ENCODE measurements at regions not wholly inside any gene's neighbourhood (a gene's known extent, or its start where the extent isn't known, plus 50 kb on each side); places are given as distances from the start of the nearest gene placed in this dataset.
A peak's percentile ranks its signal among the peaks of the same experiment; 100 is the strongest.

- H3K9me3 ChIP-seq (ENCODE audit: control insufficient read depth, insufficient read depth, low read depth, low read length) = no peaks in the 10 kb centered on the region
- no peaks in the 10 kb centered on the region for H3K36me3 ChIP-seq (ENCODE audit: control insufficient read depth in 2 of 2, insufficient read depth in 1 of 2, low read length in 2 of 2)
- no peak overlapping the region for H3K27ac ChIP-seq (ENCODE audit: extremely low read depth, low read depth, low read length)
- H3K4me3 ChIP-seq (ENCODE audit: low read depth, low read length) = no peak overlapping the region
- TF ChIP-seq ZNF341 (tag by site-specific recombination; IDR thresholded peaks at IDR 0.05; ENCODE audit: low read depth) (peak; percentile 36; the same call in 1 of the 2 replicates), TCF7L2 (IDR thresholded peaks at IDR 0.05; ENCODE audit: borderline replicate concordance, low read depth, low read length) (no peak)
- no peaks in the 10 kb centered on the region for H3K4me1 ChIP-seq (ENCODE audit: control insufficient read depth, insufficient read depth, low read length)
- ChIA-PET POLR2A (no interaction called here), CTCF (no interaction called here)
Observed at GRCh38 chr10:124265776-124266467, 152.8 kb downstream of the OAT start.

- Histone ChIP-seq H3K4me3 (ENCODE audit: low read depth, low read length) (no peak overlapping the region), H3K27ac (ENCODE audit: extremely low read depth, low read depth, low read length) (no peak overlapping the region), H3K36me3 (ENCODE audit: control insufficient read depth in 2 of 2, insufficient read depth in 1 of 2, low read length in 2 of 2) (no peaks in the 10 kb centered on the region), H3K9me3 (ENCODE audit: control insufficient read depth, insufficient read depth, low read depth, low read length) (no peaks in the 10 kb centered on the region), H3K4me1 (ENCODE audit: control insufficient read depth, insufficient read depth, low read length) (no peaks in the 10 kb centered on the region)
- no peak for TF ChIP-seq ZBTB20 (tag by site-specific recombination; IDR thresholded peaks at IDR 0.05)
- TF ChIP-seq GLIS2 (tag by site-specific recombination; IDR thresholded peaks at IDR 0.05) = no peak
- TF ChIP-seq ZNF138 (tag by site-specific recombination; IDR thresholded peaks at IDR 0.05; ENCODE audit: borderline replicate concordance) = no peak
- TF ChIP-seq BCL11B (tag by site-specific recombination; IDR thresholded peaks at IDR 0.05; ENCODE audit: low read depth) = no peak
- TF ChIP-seq ZNF654 (tag by site-specific recombination; IDR thresholded peaks at IDR 0.05; ENCODE audit: low read depth) = no peak
- TF ChIP-seq GLIS1 (tag by site-specific recombination; IDR thresholded peaks at IDR 0.05) = no peak
- no peak for TF ChIP-seq ZFP3 (tag by site-specific recombination; IDR thresholded peaks at IDR 0.05; ENCODE audit: low read depth)
- TF ChIP-seq ZFHX2 (tag by site-specific recombination; conservative IDR thresholded peaks at IDR 0.05) = no peak
- no peak for TF ChIP-seq KLF7 (tag by site-specific recombination; IDR thresholded peaks at IDR 0.05; ENCODE audit: borderline replicate concordance)
- TF ChIP-seq SCRT2 (tag by site-specific recombination; IDR thresholded peaks at IDR 0.05) = no peak
- TF ChIP-seq ZFP37 (tag by site-specific recombination; IDR thresholded peaks at IDR 0.05) = no peak
- TF ChIP-seq ZBTB1 (tag by site-specific recombination; IDR thresholded peaks at IDR 0.05) = no peak
- no peak for TF ChIP-seq ZNF768 (tag by site-specific recombination; IDR thresholded peaks at IDR 0.05)
- no peak for TF ChIP-seq ZNF624 (tag by site-specific recombination; IDR thresholded peaks at IDR 0.05)
- TF ChIP-seq ZSCAN16 (tag by site-specific recombination; IDR thresholded peaks at IDR 0.05) = no peak
- ChIA-PET CTCF (no interaction called here), POLR2A (no interaction called here)
Observed at GRCh38 chr10:124265391-124265745, 153.4 kb downstream of the OAT start.

DNA sequence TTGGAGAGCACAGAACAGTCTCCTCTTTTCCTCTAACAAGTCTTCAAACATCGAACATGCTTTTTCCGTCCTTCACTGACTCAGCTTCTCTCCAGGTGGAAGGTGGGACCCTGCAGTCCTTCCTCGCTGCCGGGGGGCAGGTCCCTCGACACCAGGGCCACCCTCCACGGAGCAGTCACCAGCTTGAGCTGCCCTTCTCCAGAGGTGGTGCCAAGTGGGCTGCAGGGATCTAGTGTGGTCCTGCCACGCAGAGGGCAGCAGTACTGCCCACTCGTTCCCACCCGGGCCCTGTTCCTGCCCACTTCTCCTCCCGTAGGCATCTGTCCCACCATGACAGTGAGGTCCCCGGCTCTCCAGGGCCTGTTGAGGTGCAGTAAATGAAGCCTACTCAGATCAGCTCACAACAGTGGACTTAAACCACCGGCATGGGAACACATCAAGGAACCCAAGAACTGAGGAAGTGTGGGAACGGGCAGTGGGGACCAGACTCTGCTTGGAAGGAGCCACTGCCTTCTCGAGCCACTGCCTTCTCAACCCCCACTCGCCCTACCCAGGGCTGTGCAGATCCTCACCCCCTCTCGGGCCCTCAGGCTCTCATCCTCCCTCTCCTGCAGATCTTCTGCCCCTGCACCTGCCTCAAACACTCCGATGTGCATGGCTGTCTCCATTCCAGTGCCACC lies 153.9 kb downstream of the OAT start:
- Histone ChIP-seq H3K9me3 (ENCODE audit: control insufficient read depth, insufficient read depth, low read depth, low read length) (no peaks in the 10 kb centered on the region), H3K36me3 (ENCODE audit: control insufficient read depth in 2 of 2, insufficient read depth in 1 of 2, low read length in 2 of 2) (no peaks in the 10 kb centered on the region), H3K4me1 (ENCODE audit: control insufficient read depth, insufficient read depth, low read length) (no peaks in the 10 kb centered on the region), H3K4me3 (ENCODE audit: low read depth, low read length) (no peak overlapping the region), H3K27ac (ENCODE audit: extremely low read depth, low read depth, low read length) (no peak overlapping the region)
- CTCF ChIA-PET = no interaction called here
- POLR2A ChIA-PET = no interaction called here
- TF ChIP-seq ZNF670 (tag by site-specific recombination; IDR thresholded peaks at IDR 0.05; ENCODE audit: low read depth) (no peak), ZNF677 (tag by site-specific recombination; IDR thresholded peaks at IDR 0.05) (no peak)

DNA sequence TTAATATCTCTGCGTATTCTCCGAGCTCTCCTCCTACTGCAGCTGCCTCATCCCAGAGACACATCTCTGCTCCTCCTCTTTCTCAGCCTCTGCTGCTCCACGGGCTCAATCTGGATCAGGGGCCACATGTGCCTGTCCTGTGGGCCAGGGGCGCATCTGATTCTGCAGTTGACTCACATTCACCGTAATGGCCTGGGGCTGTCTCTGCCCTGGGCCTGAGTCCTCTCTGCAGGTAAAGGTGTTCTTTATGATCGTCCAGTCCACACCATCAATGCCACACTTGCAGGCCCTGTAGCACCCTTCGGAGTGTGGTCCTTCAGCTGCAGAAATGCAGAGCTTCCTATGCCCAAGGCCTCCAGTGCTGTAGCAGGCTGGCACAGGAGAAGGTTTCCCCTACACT lies 154.5 kb downstream of the OAT start:
- no peaks in the 10 kb centered on the region for H3K36me3 ChIP-seq (ENCODE audit: control insufficient read depth in 2 of 2, insufficient read depth in 1 of 2, low read length in 2 of 2)
- no peaks in the 10 kb centered on the region for H3K4me1 ChIP-seq (ENCODE audit: control insufficient read depth, insufficient read depth, low read length)
- ChIA-PET POLR2A (interaction anchor here (0.6 kb wide), 1 partner anchor 115 kb away, joined by 3 read pairs; no protein-coding TSS in a partner anchor), CTCF (no interaction called here)
- no peaks in the 10 kb centered on the region for H3K9me3 ChIP-seq (ENCODE audit: control insufficient read depth, insufficient read depth, low read depth, low read length)
- no peak overlapping the region for H3K4me3 ChIP-seq (ENCODE audit: low read depth, low read length)
- no peak overlapping the region for H3K27ac ChIP-seq (ENCODE audit: extremely low read depth, low read depth, low read length)
- TF ChIP-seq ZNF138 (tag by site-specific recombination; IDR thresholded peaks at IDR 0.05; ENCODE audit: borderline replicate concordance) (no peak), HOXC10 (CRISPR knock-in tag; IDR thresholded peaks at IDR 0.05) (no peak), ZNF214 (tag by site-specific recombination; IDR thresholded peaks at IDR 0.05; ENCODE audit: borderline replicate concordance) (no peak), GLIS1 (tag by site-specific recombination; IDR thresholded peaks at IDR 0.05) (no peak), ZNF624 (tag by site-specific recombination; IDR thresholded peaks at IDR 0.05) (no peak), ZBTB6 (tag by site-specific recombination; IDR thresholded peaks at IDR 0.05) (no peak), ZBTB1 (tag by site-specific recombination; IDR thresholded peaks at IDR 0.05) (no peak), ZNF626 (tag by site-specific recombination; IDR thresholded peaks at IDR 0.05) (no peak), PATZ1 (tag by site-specific recombination; IDR thresholded peaks at IDR 0.05) (no peak)

Data from HEK293 (cell line).